Endothelial cell of umbilical vein (primary cell): ENCODE measurements at regions not wholly inside any gene's neighbourhood (a gene's known extent, or its start where the extent isn't known, plus 50 kb on each side); places are given as distances from the start of the nearest gene placed in this dataset.

Source experiments
- BruUV-seq: library from RNA; stranded (reverse); fragments of 400-500 nt; replicated peaks from 2 replicates; lab custom pipeline; 2021; lab: Mats Ljungman, UMichigan
- CTCF ChIA-PET: fragments of 300-600, 350-600 bp; sonication (Branson Sonifier 250); formaldehyde crosslinking; loops from one replicate; lab custom pipeline; 2021; ENCODE audit warnings: antibody characterized with exemption, inconsistent platforms; lab: Charles Lee
- POLR2A ChIA-PET: fragments of 300-600, 350-600 bp; sonication (Branson Sonifier 250); formaldehyde crosslinking; loops from one replicate; lab custom pipeline; 2021; ENCODE audit warnings: antibody characterized with exemption, inconsistent platforms; lab: Charles Lee
- DNase-seq: peaks from one replicate; pipeline ENCODE4 v3.0.0-alpha.2; 2011; ENCODE audit warnings: low read depth, low spot score
- FAIRE-seq: peaks from 2 replicates; lab custom pipeline; 2011; peaks lifted over from hg19 to GRCh38; lab: Jason Lieb, UNC
- H2AFZ ChIP-seq: 2 replicates; pipeline ENCODE4 v1.6.0; 2012; ENCODE audit warnings: low read depth, low read length, control low read depth, inconsistent platforms
- H3K27ac ChIP-seq: 2 replicates; pipeline ENCODE4 v1.5.1; 2011; ENCODE audit warnings: low read depth, mild to moderate bottlenecking, control low read depth, low read length, moderate library complexity; ENCODE audit not compliant: insufficient read depth
- H3K27me3 ChIP-seq, 2 experiments: 2 replicates each; pipeline versions ENCODE4 v1.6.0 to v1.6.1; 2011; ENCODE audit warnings: low read length in 2 of 2, mixed read lengths in 1 of 2; ENCODE audit not compliant: control insufficient read depth in 2 of 2, insufficient read depth in 2 of 2
- H3K36me3 ChIP-seq, 2 experiments: 2 replicates in 1 of 2; 3 replicates in 1 of 2; pipeline ENCODE4 v1.5.1; 2011; ENCODE audit warnings: low read length in 2 of 2, mild to moderate bottlenecking in 1 of 2, moderate library complexity in 1 of 2; ENCODE audit not compliant: control insufficient read depth in 2 of 2, insufficient read depth in 2 of 2; ENCODE audit errors: extremely low read depth in 1 of 2
- H3K4me1 ChIP-seq: 3 replicates; pipeline ENCODE4 v1.5.1; 2011; ENCODE audit warnings: mild to moderate bottlenecking, low read length; ENCODE audit not compliant: control insufficient read depth, insufficient read depth; ENCODE audit errors: extremely low read depth
- H3K4me2 ChIP-seq: 2 replicates; pipeline ENCODE4 v1.6.1; 2011; ENCODE audit warnings: low read length, control low read depth, mixed read lengths; ENCODE audit not compliant: insufficient read depth
- H3K4me3 ChIP-seq, 3 experiments: fragments of 200-600 bp in 1 of 3; sonication (generic), shearing (Covaris generic) in 1 of 3; replicated peaks in 1 of 3; 2 replicates each; pipeline ENCODE4 v1.5.1; 2011 to 2016; ENCODE audit warnings: control low read depth in 3 of 3, low read length in 3 of 3, mild to moderate bottlenecking in 2 of 3, inconsistent platforms in 1 of 3, low read depth in 1 of 3, moderate library complexity in 1 of 3; ENCODE audit not compliant: insufficient read depth in 1 of 3
- H3K79me2 ChIP-seq: 2 replicates; pipeline ENCODE4 v1.6.0; 2012; ENCODE audit warnings: low read length, inconsistent platforms; ENCODE audit not compliant: control insufficient read depth, insufficient read depth
- H3K9ac ChIP-seq: replicated peaks from 2 replicates; pipeline ENCODE3; 2011; ENCODE audit warnings: low read length, control low read depth; ENCODE audit not compliant: insufficient read depth; ENCODE audit errors: extremely low read depth
- H3K9me1 ChIP-seq: replicated peaks from 3 replicates; pipeline ENCODE4 v1.6.0; 2011; ENCODE audit warnings: mild to moderate bottlenecking, low read length; ENCODE audit not compliant: control insufficient read depth, insufficient read depth; ENCODE audit errors: extremely low read depth
- H3K9me3 ChIP-seq: replicated peaks from 2 replicates; pipeline ENCODE4 v1.5.1; 2012; ENCODE audit warnings: low read length, inconsistent platforms; ENCODE audit not compliant: control insufficient read depth, insufficient read depth
- H4K20me1 ChIP-seq: replicated peaks from 2 replicates; pipeline ENCODE3; 2011; ENCODE audit warnings: mild to moderate bottlenecking, low read length; ENCODE audit not compliant: control insufficient read depth, insufficient read depth; ENCODE audit errors: extremely low read depth
- CTCF ChIP-seq, 2 donors: IDR thresholded peaks; 1 replicate in 1 of 2; 2 replicates in 1 of 2; pipeline ENCODE4 v1.5.1; 2011; ENCODE audit warnings: low read length in 2 of 2, mild to moderate bottlenecking in 2 of 2, moderate library complexity in 2 of 2, control low read depth in 1 of 2, inconsistent platforms in 1 of 2, low read depth in 1 of 2; ENCODE audit not compliant: insufficient read depth in 1 of 2; ENCODE audit errors: extremely low read depth in 1 of 2
- EZH2 ChIP-seq: IDR thresholded peaks from 2 replicates; pipeline ENCODE4 v1.6.1; 2012; ENCODE audit warnings: borderline replicate concordance, low read depth, mild to moderate bottlenecking, moderate library complexity, low read length, inconsistent platforms; ENCODE audit not compliant: severe bottlenecking
- JUN ChIP-seq: IDR thresholded peaks from 2 replicates; pipeline ENCODE4 v1.6.1; 2011; ENCODE audit warnings: borderline replicate concordance, low read depth; ENCODE audit not compliant: insufficient read length, insufficient read depth
- MAX ChIP-seq: IDR thresholded peaks from 2 replicates; pipeline ENCODE4 v1.6.1; 2011; ENCODE audit not compliant: insufficient read depth, insufficient read length
- MYC ChIP-seq: IDR thresholded peaks from one replicate; pipeline ENCODE4 v1.6.1; 2011; ENCODE audit warnings: mild to moderate bottlenecking, low read depth, low read length
- dilution Hi-C: fragments of 300-500 bp; cut with MboI; formaldehyde crosslinking; loops from one replicate; pipeline ENCODE4 v1.15.0; 2019; ENCODE audit warnings: low sequenced_read_pairs; ENCODE audit not compliant: extremely low pct_ligation_motif_present
- intact Hi-C: fragments of 100-400 bp; cut with micrococcal nuclease; formaldehyde crosslinking; loops from one replicate; pipeline ENCODE4 v1.10.0; 2022

DNA sequence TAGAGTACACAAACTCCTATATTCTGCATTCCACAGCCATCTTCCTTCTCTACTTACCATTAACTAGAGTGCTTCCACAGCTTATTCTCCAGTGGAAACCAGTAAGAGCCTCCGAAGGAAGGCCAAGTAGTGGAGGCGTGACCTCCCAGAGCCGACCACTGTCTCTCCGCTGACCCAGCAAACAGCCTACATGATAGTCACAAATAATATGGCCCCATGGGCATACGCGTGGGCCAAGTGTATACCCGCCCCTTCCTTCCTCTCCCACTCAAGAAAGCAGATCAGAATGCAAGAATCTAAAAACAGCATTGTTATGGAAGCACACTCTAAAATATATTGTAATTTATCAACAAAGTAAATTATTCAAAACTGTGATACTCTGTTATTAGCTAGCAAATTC is 526.6 kb upstream of the JARID2 start:
- FAIRE-seq = no peak
- H2AFZ ChIP-seq = no peak overlapping the region
- H3K9me1 ChIP-seq = no peaks in the 10 kb centered on the region
- H3K27me3 ChIP-seq = no peaks in the 10 kb centered on the region
- no peak overlapping the region for H3K4me2 ChIP-seq
- H3K4me3 ChIP-seq = no peak overlapping the region
- no peaks in the 10 kb centered on the region for H3K4me1 ChIP-seq
- H3K27ac ChIP-seq = no peak overlapping the region
- dilution Hi-C loops = no loop called here
- H3K9me3 ChIP-seq = no peaks in the 10 kb centered on the region
- ChIA-PET CTCF (no interaction called here), POLR2A (no interaction called here)
- intact Hi-C loops = loop anchor here (10.0 kb wide), 1 partner anchor 504 kb away; no protein-coding TSS in a partner anchor
- no peaks in the 10 kb centered on the region for H4K20me1 ChIP-seq
- no peaks in the 10 kb centered on the region for H3K36me3 ChIP-seq
- TF ChIP-seq MYC = no peak
- TF ChIP-seq CTCF (IDR thresholded peaks at IDR 0.05; ENCODE audit: extremely low read depth in 1 of 2, insufficient read depth in 1 of 2, low read depth in 1 of 2, low read length in 2 of 2) = no peak
- TF ChIP-seq MAX = no peak
- no peak for TF ChIP-seq EZH2
- no peak for TF ChIP-seq JUN
- H3K9ac ChIP-seq = no peak overlapping the region
- no TSS peak for BruUV-seq
- H3K79me2 ChIP-seq = no peaks in the 10 kb centered on the region
- DNase-seq = no peak
